GM12892 (cell line): ENCODE measurements at regions not wholly inside any gene's neighbourhood (a gene's known extent, or its start where the extent isn't known, plus 50 kb on each side); places are given as distances from the start of the nearest gene placed in this dataset.

Experiments used
- POLR2A ChIP-seq: IDR thresholded peaks from 2 replicates; pipeline ENCODE4 v1.6.1; 2011; ENCODE audit warnings: low read depth, low read length, control low read depth
- POLR2AphosphoS5 ChIP-seq: IDR thresholded peaks from 2 replicates; pipeline ENCODE4 v1.6.1; 2011; ENCODE audit warnings: low read depth, low read length, control low read depth

DNA sequence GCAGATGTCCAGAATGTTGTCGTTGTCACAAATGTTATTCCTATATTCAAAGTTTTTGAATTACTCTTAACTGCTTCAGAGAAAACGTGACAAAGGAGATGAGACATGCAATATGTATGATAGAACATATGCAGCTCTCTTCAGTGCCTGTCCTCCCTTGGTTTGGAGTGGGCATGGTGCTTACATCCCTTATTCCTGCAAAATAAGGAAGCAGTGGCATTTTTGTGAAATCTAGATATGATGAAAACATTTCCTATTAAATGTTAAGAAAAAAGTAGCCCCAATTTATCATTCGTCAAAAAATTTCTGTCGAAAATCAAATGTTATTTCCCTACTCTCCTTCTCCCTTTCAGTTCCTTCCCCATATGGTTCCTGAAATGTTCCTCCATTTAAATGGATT, 457.5 kb upstream of the FANCL start:
- TF ChIP-seq POLR2A (no peak), POLR2AphosphoS5 (no peak)
